ENCODE measurements at regions not wholly inside any gene's neighbourhood (a gene's known extent, or its start where the extent isn't known, plus 50 kb on each side); places are given as distances from the start of the nearest gene placed in this dataset.

DNA sequence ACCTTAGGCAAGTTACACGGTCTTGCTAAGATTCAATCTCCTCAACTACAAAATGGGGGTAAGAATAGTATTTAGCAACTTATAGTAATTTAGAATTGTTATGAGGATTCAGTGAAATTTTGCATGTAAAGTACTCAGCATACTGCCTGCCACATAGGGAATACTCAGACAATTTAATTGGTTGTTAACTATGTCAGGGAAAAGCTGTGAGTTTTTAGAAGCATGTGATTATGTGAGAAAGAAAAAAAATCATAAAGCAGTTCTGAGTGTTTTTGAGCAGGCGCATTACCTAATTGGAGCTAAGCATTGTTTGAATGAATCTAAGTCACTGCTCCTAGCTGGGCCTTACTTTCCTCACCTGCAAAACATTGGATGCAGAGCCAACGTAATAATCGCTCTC, 287.3 kb upstream of the MTNR1B start:
- Histone ChIP-seq H3K79me2 (ENCODE audit: control insufficient read depth, insufficient read depth, low read length) (no peaks in the 10 kb centered on the region), H3K4me2 (ENCODE audit: extremely low read depth, insufficient read depth, low read length) (no peak overlapping the region)
- no peak for TF ChIP-seq EZH2 (IDR thresholded peaks at IDR 0.05; ENCODE audit: low read length, missing control alignments)
- TF ChIP-seq, protein P1, sequence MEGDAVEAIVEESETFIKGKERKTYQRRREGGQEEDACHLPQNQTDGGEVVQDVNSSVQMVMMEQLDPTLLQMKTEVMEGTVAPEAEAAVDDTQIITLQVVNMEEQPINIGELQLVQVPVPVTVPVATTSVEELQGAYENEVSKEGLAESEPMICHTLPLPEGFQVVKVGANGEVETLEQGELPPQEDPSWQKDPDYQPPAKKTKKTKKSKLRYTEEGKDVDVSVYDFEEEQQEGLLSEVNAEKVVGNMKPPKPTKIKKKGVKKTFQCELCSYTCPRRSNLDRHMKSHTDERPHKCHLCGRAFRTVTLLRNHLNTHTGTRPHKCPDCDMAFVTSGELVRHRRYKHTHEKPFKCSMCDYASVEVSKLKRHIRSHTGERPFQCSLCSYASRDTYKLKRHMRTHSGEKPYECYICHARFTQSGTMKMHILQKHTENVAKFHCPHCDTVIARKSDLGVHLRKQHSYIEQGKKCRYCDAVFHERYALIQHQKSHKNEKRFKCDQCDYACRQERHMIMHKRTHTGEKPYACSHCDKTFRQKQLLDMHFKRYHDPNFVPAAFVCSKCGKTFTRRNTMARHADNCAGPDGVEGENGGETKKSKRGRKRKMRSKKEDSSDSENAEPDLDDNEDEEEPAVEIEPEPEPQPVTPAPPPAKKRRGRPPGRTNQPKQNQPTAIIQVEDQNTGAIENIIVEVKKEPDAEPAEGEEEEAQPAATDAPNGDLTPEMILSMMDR (conservative IDR thresholded peaks at IDR 0.05 in 1 of 2, IDR thresholded peaks at IDR 0.05 in 1 of 2; ENCODE audit: low read depth in 1 of 2, low read length in 2 of 2) = no peak

GRCh38 chr11:92682952-92683351, 286.5 kb upstream of the MTNR1B start:
- H3K9me3 ChIP-seq (ENCODE audit: control insufficient read depth, insufficient read depth, low read depth, low read length) = no peaks in the 10 kb centered on the region
- no peak overlapping the region for H3K9ac ChIP-seq (ENCODE audit: insufficient read depth, low read length)
- H3K36me3 ChIP-seq (ENCODE audit: control insufficient read depth, insufficient read depth, low read length) = no peaks in the 10 kb centered on the region
- H3K4me1 ChIP-seq (ENCODE audit: control insufficient read depth, extremely low read depth, insufficient read depth, low read length) = no peaks in the 10 kb centered on the region
- no peak for DNase-seq (ENCODE audit: low read depth in 2 of 2)
- no peak overlapping the region for H2AFZ ChIP-seq (ENCODE audit: low read length)
- no peak overlapping the region for H3K4me3 ChIP-seq (replicated peaks in 1 of 4; ENCODE audit: control extremely low read depth in 1 of 4, insufficient read depth in 1 of 4, low read depth in 3 of 4, low read length in 4 of 4)
- TF ChIP-seq EZH2 (IDR thresholded peaks at IDR 0.05; ENCODE audit: low read length, missing control alignments) = no peak
- TF ChIP-seq, protein P1 (conservative IDR thresholded peaks at IDR 0.05 in 1 of 2, IDR thresholded peaks at IDR 0.05 in 1 of 2; ENCODE audit: low read depth in 1 of 2, low read length in 2 of 2) = no peak
- no peaks in the 10 kb centered on the region for H4K20me1 ChIP-seq (ENCODE audit: control insufficient read depth, extremely low read depth, insufficient read depth, low read length)
- H3K27me3 ChIP-seq (ENCODE audit: control insufficient read depth, insufficient read depth, low read length) = no peaks in the 10 kb centered on the region
- no peak overlapping the region for H3K4me2 ChIP-seq (ENCODE audit: extremely low read depth, insufficient read depth, low read length)
- no peaks in the 10 kb centered on the region for H3K79me2 ChIP-seq (ENCODE audit: control insufficient read depth, insufficient read depth, low read length)
- H3K27ac ChIP-seq (ENCODE audit: insufficient read depth, low read length) = no peak overlapping the region

More for the DNA sequence above, 287.3 kb upstream of the MTNR1B start:
- Histone ChIP-seq H3K27me3 (ENCODE audit: control insufficient read depth, insufficient read depth, low read length) (no peaks in the 10 kb centered on the region), H3K9me3 (ENCODE audit: control insufficient read depth, insufficient read depth, low read depth, low read length) (no peaks in the 10 kb centered on the region), H3K27ac (ENCODE audit: insufficient read depth, low read length) (no peak overlapping the region), H3K36me3 (ENCODE audit: control insufficient read depth, insufficient read depth, low read length) (no peaks in the 10 kb centered on the region), H3K4me1 (ENCODE audit: control insufficient read depth, extremely low read depth, insufficient read depth, low read length) (no peaks in the 10 kb centered on the region), H3K4me3 (replicated peaks in 1 of 4; ENCODE audit: control extremely low read depth in 1 of 4, insufficient read depth in 1 of 4, low read depth in 3 of 4, low read length in 4 of 4) (no peak overlapping the region), H3K9ac (ENCODE audit: insufficient read depth, low read length) (no peak overlapping the region), H2AFZ (ENCODE audit: low read length) (no peak overlapping the region), H4K20me1 (ENCODE audit: control insufficient read depth, extremely low read depth, insufficient read depth, low read length) (no peaks in the 10 kb centered on the region)
- no peak for DNase-seq (ENCODE audit: low read depth in 2 of 2)

DNA sequence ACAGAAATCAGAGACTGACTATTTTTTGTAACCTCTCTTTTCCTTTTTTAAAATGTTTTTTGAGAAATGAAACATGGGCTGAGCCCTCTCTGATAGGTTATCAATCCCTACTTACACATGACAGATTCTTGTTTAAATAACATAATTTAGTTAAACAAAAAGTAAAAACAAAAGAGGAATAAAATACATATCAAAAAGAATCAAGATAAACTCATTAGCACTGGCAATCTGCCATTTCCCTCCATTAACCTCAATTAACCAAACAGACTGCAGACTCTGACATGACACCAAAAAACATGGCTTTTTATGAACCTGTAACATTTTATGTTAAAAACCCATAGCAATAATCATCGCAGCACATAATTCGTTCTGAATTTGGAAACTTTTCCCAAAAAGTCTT, 284.4 kb upstream of the MTNR1B start:
- DNase-seq (ENCODE audit: low read depth in 2 of 2) = no peak
- Histone ChIP-seq H3K4me1 (ENCODE audit: control insufficient read depth, extremely low read depth, insufficient read depth, low read length) (no peaks in the 10 kb centered on the region), H3K36me3 (ENCODE audit: control insufficient read depth, insufficient read depth, low read length) (no peaks in the 10 kb centered on the region), H3K9me3 (ENCODE audit: control insufficient read depth, insufficient read depth, low read depth, low read length) (no peaks in the 10 kb centered on the region), H3K4me3 (replicated peaks in 1 of 4; ENCODE audit: control extremely low read depth in 1 of 4, insufficient read depth in 1 of 4, low read depth in 3 of 4, low read length in 4 of 4) (no peak overlapping the region), H4K20me1 (ENCODE audit: control insufficient read depth, extremely low read depth, insufficient read depth, low read length) (no peaks in the 10 kb centered on the region), H3K27me3 (ENCODE audit: control insufficient read depth, insufficient read depth, low read length) (no peaks in the 10 kb centered on the region), H3K4me2 (ENCODE audit: extremely low read depth, insufficient read depth, low read length) (no peak overlapping the region), H3K9ac (ENCODE audit: insufficient read depth, low read length) (no peak overlapping the region), H3K79me2 (ENCODE audit: control insufficient read depth, insufficient read depth, low read length) (no peaks in the 10 kb centered on the region), H3K27ac (ENCODE audit: insufficient read depth, low read length) (no peak overlapping the region), H2AFZ (ENCODE audit: low read length) (no peak overlapping the region)
- no peak for TF ChIP-seq EZH2 (IDR thresholded peaks at IDR 0.05; ENCODE audit: low read length, missing control alignments)
